ACHN (cell line): ENCODE measurements at regions not wholly inside any gene's neighbourhood (a gene's known extent, or its start where the extent isn't known, plus 50 kb on each side); places are given as distances from the start of the nearest gene placed in this dataset.

Experiments used
- DNase-seq: peaks from one replicate; pipeline ENCODE4 v3.0.0-alpha.2; 2015
- in situ Hi-C: cut with HindIII; loops from 2 replicates; pipeline ENCODE4 v1.10.0; 2017; ENCODE audit warnings: low sequenced_read_pairs, low pct_ligation_motif_present, low pct_unique_long_range_greater_than_20kb

- no peak for DNase-seq
- in situ Hi-C loops, result no loop called here
These were observed 147.5 kb downstream of the LURAP1L start for GRCh38 chr9:12922224-12922866.

GRCh38 chr9:12923468-12924009 lies 148.7 kb downstream of the LURAP1L start:
- in situ Hi-C loops, result no loop called here
- no peak for DNase-seq

DNA sequence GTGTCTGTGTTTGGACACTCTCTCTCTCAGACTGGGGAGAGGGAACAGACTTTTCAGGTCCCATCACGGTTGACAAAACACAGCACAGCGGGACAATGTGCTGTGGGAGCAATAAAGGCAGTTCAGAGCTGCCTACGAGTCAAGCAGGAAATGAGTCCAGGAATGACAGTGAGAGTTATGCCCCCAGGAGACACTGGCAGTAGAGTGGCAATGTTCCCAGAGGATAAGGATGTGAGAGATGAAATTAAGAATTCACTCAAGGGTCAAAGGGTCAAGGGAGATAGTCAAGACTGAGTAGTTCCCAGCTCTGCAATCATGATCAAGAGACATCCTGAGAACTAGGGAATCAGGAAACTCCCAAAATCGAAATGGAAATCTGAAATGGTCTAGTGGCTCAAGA lies 156.1 kb downstream of the LURAP1L start:
- no peak for DNase-seq
- in situ Hi-C loops, result no loop called here

DNA sequence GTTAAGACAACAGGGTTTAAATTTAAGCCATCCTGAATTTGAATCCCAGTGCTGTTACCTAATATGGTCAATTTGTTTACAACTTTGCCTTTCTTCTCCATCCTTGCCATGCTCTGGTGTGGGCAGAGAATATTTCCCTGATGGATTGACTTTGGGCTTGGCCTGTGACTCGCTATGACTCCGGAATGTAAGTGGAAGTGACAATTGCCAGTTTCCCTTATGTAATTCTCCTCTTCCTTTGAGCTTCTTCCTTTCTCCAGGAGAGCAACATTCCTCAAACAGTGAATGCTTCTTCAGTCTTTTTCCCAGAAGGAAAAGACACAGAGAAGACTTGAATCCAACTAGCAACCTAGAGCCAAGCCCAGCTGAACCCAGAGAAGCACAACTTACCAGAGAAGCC lies 159.1 kb downstream of the LURAP1L start:
- peak; percentile 33 for DNase-seq
- in situ Hi-C loops, result no loop called here

- in situ Hi-C loops, result no loop called here
- DNase-seq, result no peak
These were observed 159.9 kb downstream of the LURAP1L start for GRCh38 chr9:12934545-12935272.

- in situ Hi-C loops, result no loop called here
- DNase-seq, result no peak
These were observed 160.9 kb downstream of the LURAP1L start for GRCh38 chr9:12935714-12936113.

- in situ Hi-C loops, result no loop called here
- no peak for DNase-seq
These were observed 179.6 kb downstream of the LURAP1L start for GRCh38 chr9:12954441-12954840.

DNA sequence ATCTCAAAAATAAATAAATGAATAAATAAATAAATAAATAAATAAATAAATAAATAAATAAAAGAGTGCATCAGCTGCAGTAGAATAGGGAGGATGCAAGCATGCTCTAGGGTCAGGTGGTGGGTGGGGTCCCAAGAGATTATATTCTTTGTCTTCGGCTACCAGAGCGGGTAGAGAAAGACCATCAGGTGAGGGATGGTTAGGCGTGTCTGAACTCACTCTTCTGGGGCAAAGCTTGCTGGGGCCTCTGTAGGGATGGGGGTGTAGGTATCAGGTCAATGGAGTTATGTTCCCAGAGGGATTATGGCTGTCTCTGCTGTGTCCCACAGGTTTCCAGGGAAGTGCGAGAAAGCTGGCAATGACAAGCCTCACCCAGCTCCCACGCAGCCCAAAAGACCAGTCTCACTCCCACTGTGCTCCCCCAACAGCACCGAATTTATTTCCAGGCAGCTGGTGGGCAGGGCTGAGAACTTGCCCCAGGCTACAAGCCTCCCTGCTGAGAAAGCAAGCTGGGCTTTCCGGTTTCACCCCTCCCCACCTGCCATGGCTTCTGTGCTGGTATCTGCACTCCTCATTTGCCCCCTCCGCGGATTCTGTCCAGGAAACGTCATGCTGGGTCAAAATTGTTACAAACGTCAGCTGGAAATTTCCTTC lies 180.8 kb downstream of the LURAP1L start:
- in situ Hi-C loops, result no loop called here
- no peak for DNase-seq

- DNase-seq, result no peak
- in situ Hi-C loops, result no loop called here
These were observed 181.4 kb downstream of the LURAP1L start for GRCh38 chr9:12956261-12956660.

DNA sequence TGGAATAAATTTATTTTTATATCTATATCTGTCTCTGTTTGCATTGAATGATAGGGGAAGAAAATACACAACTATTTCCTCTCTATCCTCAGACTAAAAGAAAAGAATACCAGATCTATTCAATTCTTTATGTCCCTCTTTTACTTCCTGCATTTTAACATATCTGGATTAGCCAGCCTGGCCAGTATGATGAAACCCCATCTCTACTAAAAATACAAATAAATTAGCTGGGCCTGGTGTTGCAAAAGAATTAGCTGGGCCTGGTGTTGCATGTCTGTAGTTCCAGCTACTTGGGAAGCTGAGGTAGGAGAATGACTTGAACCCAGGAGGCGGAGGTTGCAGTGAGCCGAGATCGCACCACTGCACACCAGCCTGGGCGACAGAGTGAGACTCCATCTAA lies 182.0 kb downstream of the LURAP1L start:
- DNase-seq, result no peak
- in situ Hi-C loops, result no loop called here

- DNase-seq, result no peak
- in situ Hi-C loops, result no loop called here
These were observed 183.5 kb downstream of the LURAP1L start for GRCh38 chr9:12958279-12958678.

DNA sequence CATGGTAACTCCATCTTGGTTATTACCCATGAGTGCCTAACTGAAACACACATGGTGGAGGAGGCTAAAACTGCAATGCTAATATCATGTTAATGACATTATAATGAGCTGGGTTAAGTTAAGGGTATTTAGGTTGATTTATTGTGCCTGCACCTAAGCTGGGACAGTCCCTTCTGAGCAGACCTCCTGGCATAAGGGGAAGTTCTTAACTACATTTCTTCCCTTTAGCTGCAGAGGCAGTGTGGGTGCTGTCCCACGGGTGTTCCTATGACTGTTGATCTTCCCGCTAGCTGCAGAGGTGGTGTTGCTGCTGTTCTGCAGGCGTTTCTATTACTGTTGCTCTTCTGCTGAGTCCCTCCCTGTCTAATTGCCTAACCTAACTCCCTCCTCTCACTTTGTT lies 183.9 kb downstream of the LURAP1L start:
- no peak for DNase-seq
- in situ Hi-C loops, result no loop called here

GRCh38 chr9:12961276-12961809 lies 186.5 kb downstream of the LURAP1L start:
- no peak for DNase-seq
- in situ Hi-C loops, result no loop called here

- DNase-seq, result no peak
- in situ Hi-C loops, result no loop called here
These were observed 188.7 kb downstream of the LURAP1L start for GRCh38 chr9:12963537-12963936.

GRCh38 chr9:12964271-12964670 lies 189.5 kb downstream of the LURAP1L start:
- no peak for DNase-seq
- in situ Hi-C loops, result no loop called here

- no peak for DNase-seq
- in situ Hi-C loops, result no loop called here
These were observed 190.5 kb downstream of the LURAP1L start for GRCh38 chr9:12965303-12965702.

DNA sequence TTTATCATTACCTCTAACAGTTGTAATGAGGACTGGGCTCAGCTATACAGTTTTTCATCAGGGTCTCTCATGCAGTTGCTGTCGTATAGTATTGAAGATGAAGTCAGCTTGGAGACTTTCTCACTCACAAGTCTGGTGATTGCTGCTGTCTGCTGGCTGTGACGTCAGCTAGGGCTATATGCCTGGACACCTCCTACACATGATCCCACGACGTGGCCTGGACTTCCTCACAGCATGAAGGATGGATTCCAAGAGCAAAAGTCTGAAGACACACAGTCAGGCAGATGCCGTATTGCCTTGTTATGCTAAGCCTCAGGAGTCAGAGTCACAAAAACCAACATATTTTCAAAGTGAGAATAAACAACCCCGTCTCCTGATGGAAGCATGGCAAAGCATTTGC lies 193.3 kb downstream of the LURAP1L start:
- in situ Hi-C loops, result no loop called here
- DNase-seq, result no peak

- DNase-seq, result no peak
- in situ Hi-C loops, result no loop called here
These were observed 198.1 kb downstream of the LURAP1L start for GRCh38 chr9:12972608-12973589.
